GM20000 (cell line): ENCODE measurements at regions not wholly inside any gene's neighbourhood (a gene's known extent, or its start where the extent isn't known, plus 50 kb on each side); places are given as distances from the start of the nearest gene placed in this dataset.

Source experiments
- DNase-seq: peaks from one replicate; pipeline ENCODE4 v3.0.0; 2012; ENCODE audit warnings: low spot score
- TF ChIP-seq, protein P1 (sequence below): IDR thresholded peaks from 2 replicates; pipeline ENCODE4 v1.5.1; 2012; ENCODE audit warnings: mild to moderate bottlenecking, control low read depth; ENCODE audit errors: extremely low read depth, missing control alignments

DNA sequence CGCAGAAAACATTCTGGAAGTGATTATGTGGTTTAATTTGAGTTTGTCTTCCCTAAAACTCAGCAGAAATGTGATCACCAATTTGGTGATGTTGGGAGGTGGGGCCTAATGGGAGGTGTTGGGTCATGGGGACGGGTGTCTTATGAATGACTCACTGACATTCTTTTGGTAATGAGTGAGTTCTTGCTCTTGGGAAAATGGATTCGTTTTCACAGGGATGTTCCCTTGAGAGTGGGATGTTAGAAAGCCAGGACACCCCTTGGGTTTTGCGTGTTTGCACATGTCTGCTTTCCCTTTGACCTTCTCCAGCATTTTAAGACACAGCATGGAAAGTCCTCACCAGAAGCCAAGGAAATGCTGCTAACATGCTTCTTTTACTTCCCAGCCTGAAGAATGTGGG lies 321.5 kb upstream of the NT5C1B start:
- DNase-seq: no peak
- TF ChIP-seq, protein P1, sequence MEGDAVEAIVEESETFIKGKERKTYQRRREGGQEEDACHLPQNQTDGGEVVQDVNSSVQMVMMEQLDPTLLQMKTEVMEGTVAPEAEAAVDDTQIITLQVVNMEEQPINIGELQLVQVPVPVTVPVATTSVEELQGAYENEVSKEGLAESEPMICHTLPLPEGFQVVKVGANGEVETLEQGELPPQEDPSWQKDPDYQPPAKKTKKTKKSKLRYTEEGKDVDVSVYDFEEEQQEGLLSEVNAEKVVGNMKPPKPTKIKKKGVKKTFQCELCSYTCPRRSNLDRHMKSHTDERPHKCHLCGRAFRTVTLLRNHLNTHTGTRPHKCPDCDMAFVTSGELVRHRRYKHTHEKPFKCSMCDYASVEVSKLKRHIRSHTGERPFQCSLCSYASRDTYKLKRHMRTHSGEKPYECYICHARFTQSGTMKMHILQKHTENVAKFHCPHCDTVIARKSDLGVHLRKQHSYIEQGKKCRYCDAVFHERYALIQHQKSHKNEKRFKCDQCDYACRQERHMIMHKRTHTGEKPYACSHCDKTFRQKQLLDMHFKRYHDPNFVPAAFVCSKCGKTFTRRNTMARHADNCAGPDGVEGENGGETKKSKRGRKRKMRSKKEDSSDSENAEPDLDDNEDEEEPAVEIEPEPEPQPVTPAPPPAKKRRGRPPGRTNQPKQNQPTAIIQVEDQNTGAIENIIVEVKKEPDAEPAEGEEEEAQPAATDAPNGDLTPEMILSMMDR: no peak

DNA sequence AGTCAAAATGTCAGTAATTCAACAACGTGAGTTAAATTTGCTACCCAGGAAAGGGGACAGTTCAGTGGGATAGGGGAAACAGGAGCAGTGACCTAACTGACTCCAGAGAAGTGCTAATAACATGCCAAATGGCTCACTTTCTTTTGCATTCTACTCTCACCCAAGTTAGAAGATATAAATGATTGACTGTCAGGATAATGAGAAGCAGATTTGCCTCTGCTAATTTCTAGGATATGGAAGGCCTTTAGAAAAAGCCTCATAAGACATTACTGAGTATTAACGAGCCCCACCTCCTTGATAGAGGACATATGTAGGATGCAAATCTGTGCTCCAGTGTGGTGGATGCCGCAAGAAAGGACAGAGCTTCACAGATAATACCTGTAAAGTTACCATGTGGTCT lies 318.6 kb upstream of the NT5C1B start:
- DNase-seq: no peak
- TF ChIP-seq, protein P1: no peak

DNA sequence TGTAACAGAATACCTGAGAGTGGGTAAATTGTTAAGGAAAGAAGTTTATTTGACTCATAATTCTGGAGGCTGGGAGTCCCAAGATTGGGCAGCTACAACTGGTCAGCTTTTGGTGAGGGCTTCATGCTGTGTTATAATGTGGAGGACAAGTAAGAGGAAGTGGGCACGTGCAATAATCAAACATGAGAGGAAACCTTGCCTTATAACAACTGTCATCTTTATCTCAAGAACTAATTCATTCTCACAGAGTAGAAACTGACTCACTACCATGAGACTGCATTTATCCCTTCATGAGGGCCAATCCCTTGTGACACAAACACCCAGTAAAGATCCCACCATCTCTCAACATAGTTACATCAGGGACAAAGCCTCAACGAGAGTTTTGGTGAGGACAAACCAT lies 318.1 kb upstream of the NT5C1B start:
- TF ChIP-seq, protein P1: no peak

DNA sequence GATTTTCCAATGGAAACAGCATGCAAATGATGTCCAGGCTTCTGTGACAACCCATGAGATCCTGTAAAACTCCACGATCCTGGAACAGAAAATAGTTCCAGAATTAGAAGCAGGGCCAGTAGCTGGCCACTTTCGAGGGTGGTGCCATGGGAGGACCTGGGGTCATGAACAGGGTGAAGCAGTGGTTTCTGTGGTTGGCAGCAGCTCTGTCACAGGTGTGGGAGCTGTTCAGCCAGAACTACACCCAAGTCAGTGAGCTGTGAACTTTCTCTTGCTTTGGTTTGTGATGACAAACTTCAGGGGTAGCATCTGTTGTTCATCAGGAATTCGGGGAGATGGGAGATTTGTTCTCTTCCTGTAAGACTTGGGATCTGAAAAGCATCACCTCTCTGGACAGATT lies 314.4 kb upstream of the NT5C1B start:
- TF ChIP-seq, protein P1: no peak
- DNase-seq: peak; percentile 30

More for the DNA sequence above, 318.1 kb upstream of the NT5C1B start:
- DNase-seq: no peak

DNA sequence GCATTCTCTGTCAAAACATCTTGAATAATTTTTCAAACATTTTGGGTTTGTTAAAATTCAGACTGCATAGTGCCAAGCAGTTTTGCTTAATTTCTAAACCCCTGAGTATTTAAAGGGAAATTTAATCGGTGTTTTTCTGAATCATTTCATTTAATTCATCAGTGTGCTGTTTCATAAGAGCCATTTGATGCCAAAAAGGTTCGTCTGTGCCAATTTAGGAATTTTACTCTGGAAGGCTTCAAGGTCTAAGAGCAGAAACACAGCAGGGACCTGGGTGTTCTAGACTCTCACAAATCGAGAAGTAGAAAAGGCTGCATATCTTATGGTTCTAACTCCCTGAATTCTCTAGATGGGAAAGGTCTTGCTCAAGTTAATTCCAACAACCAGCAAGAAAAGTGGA lies 311.9 kb upstream of the NT5C1B start:
- no peak for DNase-seq
- TF ChIP-seq, protein P1: no peak

DNA sequence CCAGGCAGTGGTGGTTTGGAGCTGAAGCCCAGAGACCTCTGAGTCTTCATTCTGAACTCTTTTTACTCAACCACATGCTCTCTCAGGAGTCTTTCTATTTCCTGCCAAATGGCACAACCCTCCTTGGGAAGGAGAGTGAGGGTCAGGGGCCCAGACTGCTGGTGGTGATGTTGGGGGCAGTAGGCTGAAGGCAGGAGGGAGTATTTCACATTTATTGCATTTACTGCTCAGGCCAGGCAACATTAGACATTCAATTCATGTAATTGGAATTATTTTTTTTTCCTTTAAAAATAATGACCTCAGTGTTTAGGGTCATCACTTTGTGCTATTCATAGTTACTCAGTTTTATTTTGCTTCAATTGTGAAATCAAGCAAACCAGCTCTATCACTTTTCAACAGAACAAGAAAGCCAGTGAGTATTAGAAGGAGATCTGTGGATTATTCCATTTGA lies 311.3 kb upstream of the NT5C1B start:
- TF ChIP-seq, protein P1: no peak
- no peak for DNase-seq

DNA sequence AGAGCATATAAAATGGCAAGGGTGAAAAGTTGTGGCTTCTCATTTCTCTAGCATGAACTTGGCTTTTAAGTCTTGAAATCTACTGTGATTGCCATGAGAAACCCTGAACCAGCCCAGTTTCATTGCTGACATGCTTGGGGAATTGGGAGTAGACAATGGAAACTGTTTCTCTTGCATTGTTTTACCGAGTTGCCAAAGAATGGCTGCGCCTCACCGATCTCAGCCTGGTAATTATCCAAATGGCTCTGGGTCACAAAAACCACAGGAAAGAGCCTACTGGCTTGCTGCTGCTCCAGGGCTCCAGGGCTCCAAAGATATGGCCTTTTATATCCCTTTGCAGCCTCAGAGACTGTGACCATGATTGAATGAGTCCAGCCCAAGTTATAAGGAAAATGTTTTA lies 310.4 kb upstream of the NT5C1B start:
- no peak for DNase-seq
- TF ChIP-seq, protein P1: no peak
